ENCODE measurements at regions not wholly inside any gene's neighbourhood (a gene's known extent, or its start where the extent isn't known, plus 50 kb on each side); places are given as distances from the start of the nearest gene placed in this dataset.

DNA sequence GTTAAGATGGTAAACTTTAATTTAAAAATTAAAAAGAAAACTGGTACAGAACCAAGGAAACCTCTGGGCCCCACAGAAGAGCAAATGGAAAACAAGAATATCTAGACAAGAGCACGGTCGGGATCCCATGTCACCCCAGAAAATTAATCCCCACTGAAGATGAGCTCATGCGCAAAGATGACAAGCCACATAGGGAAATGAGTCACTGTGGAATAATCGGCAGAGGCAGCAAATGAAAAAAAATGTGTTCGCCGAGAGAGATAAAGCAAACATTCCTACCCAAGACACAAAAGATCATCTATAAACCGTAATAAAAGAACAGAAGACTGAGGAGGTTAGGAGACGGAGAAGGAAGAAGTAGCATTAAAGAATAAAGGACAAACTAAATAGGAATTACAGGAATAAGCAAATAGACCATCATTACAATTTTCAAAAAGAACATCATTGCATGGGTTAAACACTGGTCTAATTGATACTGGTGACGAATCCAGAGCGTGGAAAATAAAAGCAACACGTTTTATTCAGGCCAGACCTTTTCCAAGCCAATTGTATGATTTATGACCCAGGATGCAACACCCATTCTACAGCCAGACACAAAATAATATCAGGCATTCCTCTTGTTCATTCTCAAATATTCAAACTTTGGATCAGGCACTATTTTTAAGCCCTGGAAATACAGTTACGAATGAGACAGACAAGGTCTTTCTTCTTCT is 138.0 kb upstream of the ARID1B start:
- Mint-ChIP-seq H3K36me3 (ENCODE audit: low read depth, unreplicated experiment) (no peaks in the 10 kb centered on the region), H3K4me1 (ENCODE audit: unreplicated experiment) (peaks cover 3% of the 10 kb centered on the region), H3K4me3 (ENCODE audit: unreplicated experiment) (no peak overlapping the region), H3K27me3 (ENCODE audit: unreplicated experiment) (peaks cover 5% of the 10 kb centered on the region), H3K27ac (ENCODE audit: unreplicated experiment) (no peak overlapping the region), H3K9me3 (ENCODE audit: unreplicated experiment) (peaks cover 6% of the 10 kb centered on the region)
- DNase-seq (ENCODE audit: low spot score), result no peak
- TF ChIP-seq, protein P1, sequence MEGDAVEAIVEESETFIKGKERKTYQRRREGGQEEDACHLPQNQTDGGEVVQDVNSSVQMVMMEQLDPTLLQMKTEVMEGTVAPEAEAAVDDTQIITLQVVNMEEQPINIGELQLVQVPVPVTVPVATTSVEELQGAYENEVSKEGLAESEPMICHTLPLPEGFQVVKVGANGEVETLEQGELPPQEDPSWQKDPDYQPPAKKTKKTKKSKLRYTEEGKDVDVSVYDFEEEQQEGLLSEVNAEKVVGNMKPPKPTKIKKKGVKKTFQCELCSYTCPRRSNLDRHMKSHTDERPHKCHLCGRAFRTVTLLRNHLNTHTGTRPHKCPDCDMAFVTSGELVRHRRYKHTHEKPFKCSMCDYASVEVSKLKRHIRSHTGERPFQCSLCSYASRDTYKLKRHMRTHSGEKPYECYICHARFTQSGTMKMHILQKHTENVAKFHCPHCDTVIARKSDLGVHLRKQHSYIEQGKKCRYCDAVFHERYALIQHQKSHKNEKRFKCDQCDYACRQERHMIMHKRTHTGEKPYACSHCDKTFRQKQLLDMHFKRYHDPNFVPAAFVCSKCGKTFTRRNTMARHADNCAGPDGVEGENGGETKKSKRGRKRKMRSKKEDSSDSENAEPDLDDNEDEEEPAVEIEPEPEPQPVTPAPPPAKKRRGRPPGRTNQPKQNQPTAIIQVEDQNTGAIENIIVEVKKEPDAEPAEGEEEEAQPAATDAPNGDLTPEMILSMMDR (IDR thresholded peaks at IDR 0.05; ENCODE audit: unreplicated experiment), result no peak

DNA sequence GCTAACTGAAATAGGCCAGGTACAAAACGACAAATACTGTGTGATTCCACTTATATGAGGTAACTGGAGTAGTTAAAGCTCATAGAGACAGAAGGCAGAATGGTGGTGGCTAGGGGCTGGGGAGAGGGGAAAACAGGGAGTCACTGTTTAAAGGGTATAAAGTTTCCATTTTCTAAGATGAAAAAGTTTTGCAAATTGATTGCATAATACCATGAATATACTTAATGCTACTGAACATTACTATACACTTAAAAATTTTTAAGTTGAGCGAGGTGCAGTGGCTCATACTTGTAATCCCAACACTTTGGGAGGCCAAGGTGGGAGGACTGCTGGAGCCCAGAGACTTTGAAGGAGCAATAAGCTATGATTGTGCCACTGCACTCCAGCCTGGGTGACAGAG is 138.6 kb upstream of the ARID1B start:
- Mint-ChIP-seq H3K4me3 (ENCODE audit: unreplicated experiment) (no peak overlapping the region), H3K9me3 (ENCODE audit: unreplicated experiment) (peaks cover 6% of the 10 kb centered on the region), H3K36me3 (ENCODE audit: low read depth, unreplicated experiment) (no peaks in the 10 kb centered on the region), H3K27ac (ENCODE audit: unreplicated experiment) (no peak overlapping the region), H3K4me1 (ENCODE audit: unreplicated experiment) (peaks cover 6% of the 10 kb centered on the region), H3K27me3 (ENCODE audit: unreplicated experiment) (peaks cover 5% of the 10 kb centered on the region)
- DNase-seq (ENCODE audit: low spot score), result no peak
- TF ChIP-seq, protein P1 (IDR thresholded peaks at IDR 0.05; ENCODE audit: unreplicated experiment), result no peak

DNA sequence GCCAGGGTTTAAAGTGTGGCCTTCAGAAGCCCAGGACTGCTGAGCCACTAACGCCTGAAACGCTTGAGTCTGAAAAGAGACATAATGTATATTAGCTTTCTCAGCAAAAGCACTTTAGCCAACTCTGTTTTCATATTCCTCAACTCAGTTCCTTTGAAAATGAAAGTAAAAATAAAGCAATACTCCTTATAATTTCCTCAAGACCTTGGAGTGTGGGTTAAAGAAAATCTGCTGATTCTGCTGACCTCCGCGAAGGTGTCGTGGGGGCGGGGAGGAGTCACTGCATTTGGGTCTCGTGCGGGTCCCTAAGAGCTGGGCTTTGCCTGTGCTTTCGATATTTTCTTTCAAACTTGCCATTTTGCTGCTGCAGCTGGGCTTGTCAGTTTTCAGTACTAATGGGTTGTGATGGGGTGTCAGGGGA is 142.2 kb upstream of the ARID1B start:
- Mint-ChIP-seq H3K27ac (ENCODE audit: unreplicated experiment) (no peak overlapping the region), H3K27me3 (ENCODE audit: unreplicated experiment) (peaks cover 9% of the 10 kb centered on the region), H3K4me1 (ENCODE audit: unreplicated experiment) (peaks cover 6% of the 10 kb centered on the region), H3K4me3 (ENCODE audit: unreplicated experiment) (no peak overlapping the region), H3K9me3 (ENCODE audit: unreplicated experiment) (no peaks in the 10 kb centered on the region), H3K36me3 (ENCODE audit: low read depth, unreplicated experiment) (no peaks in the 10 kb centered on the region)
- TF ChIP-seq, protein P1 (IDR thresholded peaks at IDR 0.05; ENCODE audit: unreplicated experiment), result no peak
- no peak for DNase-seq (ENCODE audit: low spot score)

DNA sequence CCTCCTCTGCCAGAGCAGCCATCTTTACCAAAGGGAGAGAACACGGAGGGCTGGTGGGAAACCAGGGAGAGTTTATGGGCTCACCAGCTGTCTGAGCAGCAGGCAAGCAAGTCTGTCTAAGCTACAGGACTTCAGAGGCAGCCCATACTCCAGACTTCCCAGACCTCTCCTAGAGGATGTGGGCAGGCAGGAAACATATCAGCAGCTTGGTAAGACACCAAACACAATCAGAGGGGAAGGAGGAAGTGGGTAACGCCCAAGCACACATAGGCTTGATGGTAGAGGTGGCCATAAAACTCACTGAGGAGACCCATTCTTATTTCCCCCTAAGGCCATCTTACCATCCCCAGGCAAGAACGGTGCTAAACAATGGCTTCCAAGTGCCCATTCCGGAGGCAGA is 143.1 kb upstream of the ARID1B start:
- DNase-seq (ENCODE audit: low spot score), result no peak
- TF ChIP-seq, protein P1 (IDR thresholded peaks at IDR 0.05; ENCODE audit: unreplicated experiment), result no peak
- Mint-ChIP-seq H3K27ac (ENCODE audit: unreplicated experiment) (no peak overlapping the region), H3K9me3 (ENCODE audit: unreplicated experiment) (no peaks in the 10 kb centered on the region), H3K4me3 (ENCODE audit: unreplicated experiment) (no peak overlapping the region), H3K4me1 (ENCODE audit: unreplicated experiment) (peaks cover 6% of the 10 kb centered on the region), H3K36me3 (ENCODE audit: low read depth, unreplicated experiment) (no peaks in the 10 kb centered on the region), H3K27me3 (ENCODE audit: unreplicated experiment) (peaks cover 9% of the 10 kb centered on the region)

DNA sequence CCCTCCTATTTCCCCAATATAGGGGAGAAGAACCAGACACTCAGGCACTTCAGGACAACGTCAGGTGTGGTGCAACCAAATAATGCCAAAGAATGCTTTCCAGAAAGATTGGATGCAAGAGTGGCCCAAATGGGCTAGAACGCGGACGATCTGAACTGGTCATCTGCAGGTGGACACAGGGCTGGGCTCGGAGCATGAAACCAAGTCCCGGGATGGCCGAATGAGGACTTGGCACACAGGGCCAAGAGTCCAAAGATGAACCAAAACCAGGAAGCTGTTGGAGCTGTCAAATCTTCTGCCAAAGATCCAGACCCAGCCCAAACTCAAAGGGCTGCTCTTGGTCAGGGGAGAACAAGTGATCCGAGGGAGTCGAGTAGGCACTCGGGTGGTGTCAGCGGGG is 143.9 kb upstream of the ARID1B start:
- H3K9me3 Mint-ChIP-seq (ENCODE audit: unreplicated experiment), result no peaks in the 10 kb centered on the region
- no peak overlapping the region for H3K27ac Mint-ChIP-seq (ENCODE audit: unreplicated experiment)
- H3K4me3 Mint-ChIP-seq (ENCODE audit: unreplicated experiment), result no peak overlapping the region
- no peak for DNase-seq (ENCODE audit: low spot score)
- peaks cover 9% of the 10 kb centered on the region for H3K27me3 Mint-ChIP-seq (ENCODE audit: unreplicated experiment)
- TF ChIP-seq, protein P1 (IDR thresholded peaks at IDR 0.05; ENCODE audit: unreplicated experiment), result no peak
- H3K36me3 Mint-ChIP-seq (ENCODE audit: low read depth, unreplicated experiment), result no peaks in the 10 kb centered on the region
- peaks cover 6% of the 10 kb centered on the region for H3K4me1 Mint-ChIP-seq (ENCODE audit: unreplicated experiment)

Data from endothelial cell (in vitro differentiated cells).